BLaER1 treated with 17β-estradiol and CSF1 and Interleukin-3, amounts not matched to agents 10 nM and 100 nM (cell line): ENCODE measurements at regions not wholly inside any gene's neighbourhood (a gene's known extent, or its start where the extent isn't known, plus 50 kb on each side); places are given as distances from the start of the nearest gene placed in this dataset.
A peak's percentile ranks its signal among the peaks of the same experiment; 100 is the strongest.

Experiments used
- H3K27ac ChIP-seq, 11 experiments: shearing (Covaris generic); formaldehyde crosslinking; 2 replicates each; pipeline ENCODE4 v1.8.1; 2022
- H3K27me3 ChIP-seq, 11 experiments: shearing (Covaris generic); formaldehyde crosslinking; 2 replicates each; pipeline ENCODE4 v1.8.1; 2022
- H3K36me3 ChIP-seq, 11 experiments: shearing (Covaris generic); formaldehyde crosslinking; 2 replicates each; pipeline ENCODE4 v1.8.1; 2022
- H3K4me1 ChIP-seq, 10 experiments: shearing (Covaris generic); formaldehyde crosslinking; 2 replicates each; pipeline ENCODE4 v1.8.1; 2022
- H3K4me2 ChIP-seq, 11 experiments: shearing (Covaris generic); formaldehyde crosslinking; 2 replicates each; pipeline ENCODE4 v1.8.1; 2022
- H3K4me3 ChIP-seq, 10 experiments: shearing (Covaris generic); formaldehyde crosslinking; 2 replicates each; pipeline ENCODE4 v1.8.1; 2022
- H3K9ac ChIP-seq, 11 experiments: shearing (Covaris generic); formaldehyde crosslinking; 2 replicates each; pipeline ENCODE4 v1.8.1; 2022
- H3K9me3 ChIP-seq, 11 experiments: shearing (Covaris generic); formaldehyde crosslinking; replicated peaks in 1 of 11; 2 replicates each; pipeline ENCODE4 v1.8.1; 2022
- H4K20me1 ChIP-seq, 11 experiments: shearing (Covaris generic); formaldehyde crosslinking; 2 replicates each; pipeline ENCODE4 v1.8.1; 2022
- Cebpa-rat ChIP-seq, 11 experiments: shearing (Covaris generic); IDR thresholded peaks; 2 replicates each; pipeline ENCODE4 v1.8.1; 2022

DNA sequence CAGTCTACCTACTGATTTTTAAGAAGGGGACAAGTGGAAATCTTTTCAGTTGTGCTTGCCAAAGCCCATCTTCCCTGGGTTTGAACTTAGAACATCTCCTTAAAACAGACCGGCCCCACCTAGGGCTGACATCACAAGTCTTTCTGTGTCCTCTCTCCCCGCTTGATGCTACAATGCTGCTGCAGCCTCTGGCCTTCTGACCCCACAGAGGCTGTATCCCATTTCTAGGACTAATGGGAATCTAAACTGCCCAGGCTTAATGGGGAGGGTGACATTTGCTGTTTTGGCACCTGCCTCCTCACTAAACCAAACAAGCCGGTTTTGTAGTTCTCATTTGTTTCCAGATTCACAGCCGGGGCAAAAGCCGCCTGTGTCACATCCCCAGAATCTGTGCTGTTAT is 121.3 kb upstream of the CADM1 start:
- Histone ChIP-seq H3K9ac (no peak overlapping the region), H4K20me1 (no peaks in the 10 kb centered on the region), H3K4me2 (no peak overlapping the region)

GRCh38 chr11:115624065-115624464 is 119.8 kb upstream of the CADM1 start:
- no peak for TF ChIP-seq Cebpa-rat (IDR thresholded peaks at IDR 0.05)
- no peaks in the 10 kb centered on the region for H3K9me3 ChIP-seq
- H3K4me2 ChIP-seq, result no peak overlapping the region
- no peak overlapping the region for H3K27ac ChIP-seq
- no peaks in the 10 kb centered on the region for H4K20me1 ChIP-seq
- no peak overlapping the region for H3K9ac ChIP-seq
- H3K4me1 ChIP-seq, result peaks cover 0 to 5% (median 0%) of the 10 kb centered on the region in 10 experiments; a peak in 2 of 20 replicates
- H3K27me3 ChIP-seq, result no peaks in the 10 kb centered on the region
- no peaks in the 10 kb centered on the region for H3K36me3 ChIP-seq
- H3K4me3 ChIP-seq, result no peak overlapping the region

More for the DNA sequence above, 121.3 kb upstream of the CADM1 start:
- no peaks in the 10 kb centered on the region for H3K9me3 ChIP-seq
- no peaks in the 10 kb centered on the region for H3K27me3 ChIP-seq
- H3K27ac ChIP-seq, result no peak overlapping the region
- TF ChIP-seq Cebpa-rat (IDR thresholded peaks at IDR 0.05), result no peak
- peaks cover 0 to 5% (median 0%) of the 10 kb centered on the region in 10 experiments; a peak in 2 of 20 replicates for H3K4me1 ChIP-seq
- H3K4me3 ChIP-seq, result no peak overlapping the region
- H3K36me3 ChIP-seq, result no peaks in the 10 kb centered on the region

DNA sequence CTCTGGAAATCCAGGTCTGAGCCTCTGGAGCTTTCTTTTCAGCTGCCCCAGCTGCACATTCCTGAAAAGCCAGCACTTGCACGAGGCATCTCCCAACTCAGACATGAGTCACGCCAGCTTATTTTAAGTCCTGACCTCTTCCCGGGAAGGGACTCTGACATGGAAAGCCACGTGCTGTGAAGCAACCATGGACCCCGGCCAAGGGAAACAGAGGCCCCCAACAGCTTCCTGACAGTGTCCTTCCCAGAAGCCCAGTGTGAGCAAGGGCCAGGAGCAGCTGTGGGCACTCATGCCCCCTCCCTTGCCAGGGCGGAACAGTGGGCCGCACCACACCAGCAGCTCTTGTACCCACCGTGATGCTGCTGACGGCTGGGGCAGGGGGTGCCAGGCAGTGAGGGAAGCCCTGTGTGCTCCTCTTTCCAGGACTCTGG is 118.8 kb upstream of the CADM1 start:
- no peak overlapping the region for H3K9ac ChIP-seq
- no peak for TF ChIP-seq Cebpa-rat (IDR thresholded peaks at IDR 0.05)
- H3K4me3 ChIP-seq, result no peak overlapping the region
- no peaks in the 10 kb centered on the region for H3K27me3 ChIP-seq
- H3K27ac ChIP-seq, result no peak overlapping the region
- H4K20me1 ChIP-seq, result no peaks in the 10 kb centered on the region
- H3K9me3 ChIP-seq, result 0 out of 22 replicates have a peak, but pooled peaks cover 0 to 7% (median 0%) of the 10 kb centered on the region in 11 experiments
- 0 out of 22 replicates have a peak overlapping the region, but pooled peaks of 1 of the 11 experiments have one; percentile 11 for H3K4me2 ChIP-seq
- no peaks in the 10 kb centered on the region for H3K36me3 ChIP-seq
- H3K4me1 ChIP-seq, result peaks cover 0 to 8% (median 0%) of the 10 kb centered on the region in 10 experiments; a peak in 7 of 20 replicates

DNA sequence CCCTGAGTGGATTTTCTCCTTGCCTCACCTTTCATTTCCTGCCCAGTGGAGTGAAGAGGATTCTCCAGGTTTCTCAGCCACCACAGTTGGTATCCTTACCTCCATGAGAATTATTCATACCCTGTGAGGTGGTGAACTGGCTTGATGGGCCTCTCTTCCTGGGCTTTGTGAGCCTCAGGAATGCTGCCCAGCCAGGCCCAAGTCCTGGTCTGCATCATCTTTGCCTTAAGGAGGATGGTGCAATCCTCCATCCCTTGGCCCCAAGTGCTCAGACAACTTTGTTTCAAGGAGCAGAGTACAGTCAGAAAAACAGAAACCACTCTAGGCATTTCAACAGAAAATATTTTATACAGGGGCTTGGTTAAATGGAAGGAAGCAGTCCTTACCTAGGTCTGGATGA is 114.2 kb upstream of the CADM1 start:
- H3K4me2 ChIP-seq, result 0 out of 22 replicates have a peak overlapping the region, but pooled peaks of 1 of the 11 experiments have one; percentile 45
- no peaks in the 10 kb centered on the region; a peak in 1 of 22 replicates for H4K20me1 ChIP-seq
- H3K4me1 ChIP-seq, result peaks cover 0 to 23% (median 12%) of the 10 kb centered on the region in 10 experiments; a peak in 14 of 20 replicates
- no peak overlapping the region for H3K9ac ChIP-seq
- no peak overlapping the region for H3K4me3 ChIP-seq
- H3K36me3 ChIP-seq, result no peaks in the 10 kb centered on the region
- no peaks in the 10 kb centered on the region for H3K27me3 ChIP-seq
- no peak overlapping the region for H3K27ac ChIP-seq
- 0 out of 22 replicates have a peak, but pooled peaks cover 0 to 7% (median 0%) of the 10 kb centered on the region in 11 experiments for H3K9me3 ChIP-seq
- no peak for TF ChIP-seq Cebpa-rat (IDR thresholded peaks at IDR 0.05)

DNA sequence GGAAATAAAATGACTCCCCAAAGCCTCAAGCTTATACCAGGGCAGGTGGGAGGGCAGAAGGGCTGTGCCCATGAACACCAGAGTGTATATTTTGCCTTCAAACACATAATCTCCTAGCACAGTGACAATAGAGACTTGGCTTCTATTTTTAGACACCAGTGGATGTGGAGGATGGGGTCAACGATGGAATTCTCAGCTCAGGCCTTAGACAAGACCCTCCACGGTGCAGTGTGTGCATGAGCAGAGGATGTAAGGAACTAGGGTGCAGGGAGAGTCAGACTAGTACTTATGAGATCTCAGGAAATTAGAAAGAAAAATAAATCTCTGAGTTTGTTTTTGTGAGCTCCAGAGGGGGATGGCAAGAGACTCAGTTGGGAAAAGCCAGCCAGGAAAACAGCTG is 113.6 kb upstream of the CADM1 start:
- TF ChIP-seq Cebpa-rat (IDR thresholded peaks at IDR 0.05), result no peak
- no peak overlapping the region for H3K27ac ChIP-seq

DNA sequence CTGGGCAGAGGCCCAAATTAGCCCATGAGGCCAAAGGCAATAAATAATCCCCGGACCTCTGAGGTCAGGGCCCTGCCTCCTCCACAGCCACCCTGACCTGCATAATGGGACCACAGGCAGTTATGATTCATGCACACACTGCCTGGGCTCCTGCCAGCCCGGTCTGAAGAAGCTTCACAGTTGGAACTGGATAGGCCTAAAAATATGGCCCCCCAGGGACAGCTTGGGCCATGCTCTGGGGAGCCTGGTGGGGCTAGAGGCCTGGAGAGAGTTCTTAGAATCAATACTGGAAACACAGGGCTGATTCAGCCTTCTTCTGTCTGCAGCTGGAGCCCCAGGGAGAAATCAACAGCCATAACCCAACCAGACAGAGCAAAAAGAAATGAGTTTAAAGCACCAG is 112.8 kb upstream of the CADM1 start:
- Histone ChIP-seq H3K4me2 (peak overlapping the region in 7 of 11 experiments; percentile 28 to 68 (median 45); a peak in 12 of 22 replicates), H3K27ac (no peak overlapping the region), H3K4me3 (no peak overlapping the region), H3K9ac (no peak overlapping the region), H3K9me3 (0 out of 22 replicates have a peak, but pooled peaks cover 0 to 7% (median 0%) of the 10 kb centered on the region in 11 experiments), H3K36me3 (no peaks in the 10 kb centered on the region), H3K4me1 (peaks cover 0 to 19% (median 12%) of the 10 kb centered on the region in 10 experiments; a peak in 14 of 20 replicates), H3K27me3 (no peaks in the 10 kb centered on the region), H4K20me1 (no peaks in the 10 kb centered on the region; a peak in 1 of 22 replicates)
- TF ChIP-seq Cebpa-rat (IDR thresholded peaks at IDR 0.05), result no peak

More for the DNA sequence above, 113.6 kb upstream of the CADM1 start:
- Histone ChIP-seq H3K9me3 (0 out of 22 replicates have a peak, but pooled peaks cover 0 to 7% (median 0%) of the 10 kb centered on the region in 11 experiments), H3K9ac (no peak overlapping the region), H4K20me1 (no peaks in the 10 kb centered on the region; a peak in 1 of 22 replicates), H3K4me1 (peaks cover 0 to 19% (median 12%) of the 10 kb centered on the region in 10 experiments; a peak in 14 of 20 replicates), H3K4me2 (peak overlapping the region in 6 of 11 experiments; percentile 36 to 68 (median 48); a peak in 11 of 22 replicates), H3K27me3 (no peaks in the 10 kb centered on the region), H3K36me3 (no peaks in the 10 kb centered on the region), H3K4me3 (no peak overlapping the region)

DNA sequence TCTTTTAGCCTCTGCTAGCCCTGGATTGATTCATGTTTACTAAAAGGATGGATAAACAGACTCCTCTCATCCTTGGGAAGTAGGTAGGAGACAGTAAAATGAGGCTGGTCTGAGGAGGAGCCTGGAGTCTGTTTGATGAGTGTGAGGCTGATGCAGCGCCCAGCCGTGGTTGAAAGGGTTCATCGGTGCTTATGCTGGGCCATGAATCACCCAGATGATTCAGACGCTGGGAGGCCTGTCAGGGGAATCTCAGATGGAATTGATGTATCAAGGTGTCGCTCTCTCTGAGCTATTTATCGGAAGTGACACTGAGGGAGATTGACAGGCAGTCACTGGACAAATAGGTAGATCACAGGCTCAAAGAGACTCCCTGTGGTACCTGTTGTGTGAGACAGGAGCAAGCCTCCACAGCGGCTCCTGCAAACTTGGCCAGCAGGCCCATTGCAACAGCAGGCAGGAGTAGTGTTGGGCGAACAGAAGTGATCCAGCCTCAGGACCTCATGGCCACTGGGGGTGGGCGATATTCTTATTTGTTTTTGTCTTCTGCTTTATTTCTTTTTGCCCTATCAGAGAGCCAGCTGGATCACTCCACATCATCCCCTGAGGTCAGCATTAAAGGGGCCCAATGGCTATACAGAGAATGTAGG is 109.9 kb upstream of the CADM1 start:
- Histone ChIP-seq H3K36me3 (no peaks in the 10 kb centered on the region), H3K4me2 (no peak overlapping the region), H3K27ac (no peak overlapping the region), H3K4me1 (peaks cover 0 to 19% (median 12%) of the 10 kb centered on the region in 10 experiments; a peak in 14 of 20 replicates), H3K9me3 (0 out of 22 replicates have a peak, but pooled peaks cover 0 to 7% (median 0%) of the 10 kb centered on the region in 11 experiments), H3K27me3 (no peaks in the 10 kb centered on the region), H4K20me1 (no peaks in the 10 kb centered on the region; a peak in 1 of 22 replicates), H3K9ac (no peak overlapping the region), H3K4me3 (no peak overlapping the region)
- TF ChIP-seq Cebpa-rat (IDR thresholded peaks at IDR 0.05), result no peak

DNA sequence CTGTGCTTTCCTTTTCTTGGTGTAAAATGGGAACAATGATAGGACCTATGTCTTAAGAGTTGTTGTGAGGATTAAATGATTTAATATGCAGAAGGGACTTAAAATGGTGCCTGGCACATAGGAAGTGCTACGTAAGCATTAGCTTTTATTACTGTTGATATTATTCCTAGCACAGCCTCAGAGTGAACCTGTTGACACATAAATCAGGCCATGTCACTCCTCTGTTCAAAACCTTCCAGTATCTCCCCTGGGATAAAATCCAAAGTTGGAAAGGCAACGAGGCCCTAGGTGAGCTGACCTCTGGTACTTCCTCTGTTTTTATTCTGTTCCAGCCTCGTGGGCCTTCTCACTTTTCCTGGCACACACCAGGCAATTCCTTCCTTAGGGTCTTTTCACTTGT is 108.8 kb upstream of the CADM1 start:
- Histone ChIP-seq H3K4me3 (no peak overlapping the region), H3K9ac (no peak overlapping the region), H3K4me1 (peaks cover 0 to 15% (median 12%) of the 10 kb centered on the region in 10 experiments; a peak in 14 of 20 replicates), H3K4me2 (no peak overlapping the region), H3K27ac (no peak overlapping the region), H3K36me3 (no peaks in the 10 kb centered on the region), H4K20me1 (no peaks in the 10 kb centered on the region; a peak in 1 of 22 replicates), H3K9me3 (no peaks in the 10 kb centered on the region), H3K27me3 (no peaks in the 10 kb centered on the region)
- TF ChIP-seq Cebpa-rat (IDR thresholded peaks at IDR 0.05), result no peak

DNA sequence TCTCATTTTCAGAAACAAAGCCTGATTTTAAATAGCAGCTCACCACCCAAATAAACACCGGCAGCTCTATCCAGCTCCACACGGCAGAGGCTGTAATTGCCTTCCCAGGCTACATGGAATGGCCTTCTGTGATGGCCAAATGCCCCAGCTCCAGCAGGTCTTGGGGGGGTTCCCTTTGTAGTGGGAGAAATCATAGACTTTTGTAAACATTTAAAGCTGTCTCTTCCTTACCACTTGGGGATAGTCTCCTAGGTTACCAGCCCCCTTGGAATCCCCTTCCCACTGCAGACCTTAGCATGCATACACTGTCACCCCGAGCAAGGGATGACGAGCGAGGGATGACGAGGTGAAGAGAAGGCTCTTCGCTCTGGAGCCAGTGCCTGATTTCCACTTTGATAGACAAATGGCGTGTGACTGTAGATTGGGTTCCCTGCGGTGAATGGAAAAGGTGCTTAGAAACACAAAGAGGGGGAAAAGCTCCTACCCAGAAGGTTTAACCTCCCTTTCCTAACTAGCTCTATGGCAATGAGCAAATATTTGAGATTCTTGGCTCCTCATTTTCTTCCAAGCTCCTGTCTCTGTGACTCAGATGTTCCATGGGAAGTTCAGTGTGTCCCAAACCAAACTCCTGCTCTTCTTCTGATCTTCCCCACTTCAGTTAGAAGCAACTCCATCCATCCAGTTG is 108.0 kb upstream of the CADM1 start:
- Histone ChIP-seq H3K9ac (no peak overlapping the region), H3K27ac (no peak overlapping the region), H3K36me3 (no peaks in the 10 kb centered on the region), H3K4me2 (no peak overlapping the region), H3K27me3 (no peaks in the 10 kb centered on the region), H3K4me3 (no peak overlapping the region), H3K9me3 (no peaks in the 10 kb centered on the region), H3K4me1 (peaks cover 0 to 7% (median 5%) of the 10 kb centered on the region in 10 experiments; a peak in 14 of 20 replicates), H4K20me1 (no peaks in the 10 kb centered on the region; a peak in 1 of 22 replicates)
- TF ChIP-seq Cebpa-rat (IDR thresholded peaks at IDR 0.05), result no peak
